ENCODE measurements at regions not wholly inside any gene's neighbourhood (a gene's known extent, or its start where the extent isn't known, plus 50 kb on each side); places are given as distances from the start of the nearest gene placed in this dataset.

DNA sequence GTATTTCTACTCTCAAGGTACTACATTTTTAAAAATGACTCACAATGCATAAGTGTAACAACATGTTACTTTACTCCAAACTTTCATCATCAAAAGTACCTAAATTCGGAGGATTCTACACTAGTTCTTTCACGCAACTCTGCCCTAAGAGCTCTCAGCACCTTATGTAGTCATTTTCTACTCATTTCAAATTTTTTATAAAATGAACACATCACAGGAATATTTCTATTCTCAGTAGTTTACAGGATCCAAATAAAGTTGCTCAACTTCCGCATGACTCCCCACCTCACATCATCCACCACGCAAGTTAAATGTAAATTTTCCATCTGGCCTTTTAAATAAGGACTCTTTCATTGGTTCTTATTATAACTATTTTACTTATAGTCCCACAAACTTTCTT is 344.9 kb upstream of the MANEA start:
- DNase-seq (ENCODE audit: low spot score in 2 of 2) = no peak
- no peak for FAIRE-seq

DNA sequence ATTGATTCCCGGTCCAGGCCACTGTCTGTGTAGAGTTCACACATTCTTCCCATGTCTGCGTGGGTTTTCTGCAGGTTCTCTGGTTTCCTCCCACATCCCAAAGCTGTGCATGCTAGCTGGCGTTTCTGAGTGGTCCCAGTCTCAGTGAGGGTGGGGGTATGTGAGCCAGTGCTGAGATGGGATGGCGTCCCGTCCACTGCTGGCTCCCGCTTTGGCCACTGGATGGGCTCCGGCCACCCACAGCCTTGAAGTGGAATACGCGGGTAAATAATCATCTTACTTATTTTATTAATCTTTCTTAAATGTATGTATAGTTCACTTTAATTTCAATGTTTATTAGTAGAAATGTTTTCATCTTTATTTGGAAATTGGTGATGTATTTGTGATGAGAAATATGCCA is 343.5 kb upstream of the MANEA start:
- FAIRE-seq (no peak), DNase-seq (ENCODE audit: low spot score in 2 of 2) (no peak)

DNA sequence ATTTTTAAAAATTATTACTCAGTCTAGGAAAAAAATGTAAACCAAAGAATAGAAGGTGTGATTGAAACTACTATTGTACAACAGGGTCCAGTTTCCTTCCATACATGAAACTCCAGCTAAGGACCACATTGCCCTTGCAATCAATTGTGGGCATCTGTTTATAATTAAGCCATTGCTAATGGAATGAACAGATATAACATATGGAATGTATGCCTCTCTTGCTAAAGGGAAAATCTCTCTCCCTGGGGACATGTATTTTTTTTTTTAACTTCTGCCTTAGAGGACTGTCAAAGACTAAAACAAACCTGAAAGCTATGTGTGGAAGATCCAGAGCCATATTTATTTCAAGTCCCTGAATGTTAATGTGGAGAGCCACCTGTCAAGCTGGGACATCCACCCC is 336.8 kb upstream of the MANEA start:
- no peak for DNase-seq (ENCODE audit: low spot score in 2 of 2)
- FAIRE-seq = no peak

DNA sequence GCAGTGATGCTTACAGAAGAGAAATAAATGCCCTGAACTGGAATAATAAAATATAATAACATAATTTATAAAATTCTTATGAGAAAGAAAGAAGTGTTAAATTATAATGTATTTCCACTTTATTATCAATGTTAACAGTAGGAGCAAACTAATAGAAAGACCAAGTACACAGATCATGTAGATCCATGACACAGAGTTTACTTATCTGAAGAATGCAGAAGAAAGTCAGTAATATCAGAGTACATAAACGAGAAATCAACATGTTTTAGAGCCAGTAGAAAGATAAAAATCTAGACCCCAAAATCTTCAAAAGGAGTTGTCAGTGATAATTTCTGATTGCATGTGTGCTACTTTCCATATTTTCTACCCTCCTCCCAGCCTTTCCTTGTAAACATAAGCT is 334.8 kb upstream of the MANEA start:
- DNase-seq (ENCODE audit: low spot score in 2 of 2) (no peak), FAIRE-seq (no peak)

DNA sequence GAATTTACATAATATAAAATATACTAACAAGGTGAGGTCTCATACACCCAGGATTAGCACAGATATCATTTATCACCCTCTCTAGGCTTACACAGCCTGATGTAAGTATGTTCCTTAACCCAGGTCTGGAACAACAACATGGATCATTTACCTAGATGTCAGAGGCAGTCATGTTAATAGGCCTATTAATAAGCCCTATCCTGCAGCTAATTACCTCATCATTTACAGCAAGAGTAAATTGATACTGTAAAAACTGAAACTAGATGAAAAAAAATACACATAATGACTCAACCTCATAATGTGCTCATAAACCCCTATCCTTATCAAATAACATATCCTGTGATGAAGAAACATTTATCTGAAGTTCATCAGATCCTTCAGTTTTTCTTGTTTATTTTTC is 334.3 kb upstream of the MANEA start:
- FAIRE-seq = no peak
- no peak for DNase-seq (ENCODE audit: low spot score in 2 of 2)

DNA sequence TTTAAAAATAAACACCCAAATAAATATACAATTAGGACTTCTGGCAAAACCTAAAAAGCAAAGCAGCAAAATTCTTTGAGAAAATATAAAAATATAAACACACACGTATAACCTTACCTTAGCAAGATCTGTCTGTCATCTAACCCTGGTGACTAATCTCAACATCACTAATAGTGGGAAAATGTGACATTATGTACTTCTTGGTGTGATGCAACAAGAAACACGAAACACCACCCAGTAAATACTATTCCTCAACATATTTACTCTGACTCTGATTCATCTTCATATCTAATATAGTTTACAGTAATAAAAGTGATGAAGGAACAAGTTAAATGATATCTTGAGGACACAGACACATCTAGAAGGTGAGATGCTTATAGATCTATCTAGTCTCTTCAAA is 332.6 kb upstream of the MANEA start:
- no peak for FAIRE-seq
- no peak for DNase-seq (ENCODE audit: low spot score in 2 of 2)

DNA sequence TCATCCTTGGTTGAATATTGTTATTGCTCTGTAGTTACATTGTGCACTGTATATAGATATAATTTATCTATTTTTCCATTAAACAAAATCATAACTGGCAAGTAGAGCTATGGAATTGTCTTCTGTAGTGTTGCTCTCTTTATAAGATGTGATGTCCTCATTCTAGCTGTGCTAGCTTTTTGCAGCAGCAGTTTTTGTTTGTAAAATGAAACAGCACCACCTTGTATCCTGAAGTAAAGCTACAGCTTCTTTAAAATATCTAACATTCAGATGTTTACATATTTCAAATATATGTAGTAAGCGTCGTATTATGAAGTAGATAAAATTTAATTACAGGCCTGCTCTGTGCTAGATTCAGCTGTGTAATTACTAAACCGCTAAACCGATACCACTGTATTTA is 328.8 kb upstream of the MANEA start:
- FAIRE-seq (no peak), DNase-seq (ENCODE audit: low spot score in 2 of 2) (no peak)

DNA sequence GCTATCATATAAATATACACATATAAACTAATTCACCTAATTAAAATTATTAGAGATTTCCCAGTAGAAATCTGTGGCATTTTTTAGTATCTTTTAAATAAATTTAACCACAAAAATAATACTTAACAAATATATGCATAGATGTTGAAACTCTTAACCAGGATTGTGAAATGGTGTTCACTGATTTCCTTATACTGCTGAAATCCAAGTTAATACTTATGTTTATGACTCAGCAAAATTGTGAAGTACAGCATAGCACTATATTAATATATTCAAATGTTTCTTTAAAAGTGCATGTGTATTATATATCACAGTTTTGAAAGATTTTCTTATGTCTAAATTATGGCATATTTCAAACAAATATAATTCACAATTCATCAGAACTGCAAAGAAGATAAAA is 328.2 kb upstream of the MANEA start:
- DNase-seq (ENCODE audit: low spot score in 2 of 2) (no peak), FAIRE-seq (no peak)

DNA sequence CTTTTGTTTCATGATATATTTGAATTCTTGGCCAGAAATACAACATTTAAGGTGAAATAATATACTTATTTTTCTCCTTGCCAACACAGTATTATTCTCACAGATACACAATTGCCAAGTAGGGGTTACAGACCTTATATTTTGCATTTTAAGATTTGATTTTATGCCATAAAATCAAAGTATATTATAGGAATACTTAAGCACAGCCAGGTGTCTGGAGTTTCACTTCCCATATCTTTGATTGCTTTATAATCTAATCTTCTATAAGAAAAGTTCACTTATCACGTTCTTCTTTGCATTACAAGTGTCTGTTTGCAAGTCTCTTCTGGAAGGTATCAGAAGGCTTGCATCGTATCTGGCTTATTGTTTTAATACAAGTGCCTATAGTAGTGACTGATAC is 327.7 kb upstream of the MANEA start:
- DNase-seq (ENCODE audit: low spot score in 2 of 2) = no peak
- FAIRE-seq = no peak

DNA sequence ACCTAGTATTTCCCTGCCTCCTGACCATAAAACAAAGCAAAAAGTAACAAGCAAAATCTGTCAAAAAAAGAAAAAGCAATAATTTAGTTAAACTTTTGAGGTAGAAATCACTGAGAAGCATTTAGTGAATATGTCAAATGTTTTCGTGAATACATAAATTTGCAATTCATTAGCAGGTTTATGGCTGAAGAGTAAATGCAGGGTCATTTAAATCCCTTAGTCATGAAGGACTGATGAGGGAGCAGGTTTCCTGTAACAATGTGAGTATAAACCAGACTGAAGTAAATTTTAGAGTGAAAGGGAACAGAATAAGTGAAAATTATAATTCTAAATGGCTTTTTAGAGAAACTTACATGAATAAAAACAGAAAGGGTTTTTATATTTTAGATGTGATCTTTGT is 313.5 kb upstream of the MANEA start:
- FAIRE-seq (no peak), DNase-seq (ENCODE audit: low spot score in 2 of 2) (no peak)

DNA sequence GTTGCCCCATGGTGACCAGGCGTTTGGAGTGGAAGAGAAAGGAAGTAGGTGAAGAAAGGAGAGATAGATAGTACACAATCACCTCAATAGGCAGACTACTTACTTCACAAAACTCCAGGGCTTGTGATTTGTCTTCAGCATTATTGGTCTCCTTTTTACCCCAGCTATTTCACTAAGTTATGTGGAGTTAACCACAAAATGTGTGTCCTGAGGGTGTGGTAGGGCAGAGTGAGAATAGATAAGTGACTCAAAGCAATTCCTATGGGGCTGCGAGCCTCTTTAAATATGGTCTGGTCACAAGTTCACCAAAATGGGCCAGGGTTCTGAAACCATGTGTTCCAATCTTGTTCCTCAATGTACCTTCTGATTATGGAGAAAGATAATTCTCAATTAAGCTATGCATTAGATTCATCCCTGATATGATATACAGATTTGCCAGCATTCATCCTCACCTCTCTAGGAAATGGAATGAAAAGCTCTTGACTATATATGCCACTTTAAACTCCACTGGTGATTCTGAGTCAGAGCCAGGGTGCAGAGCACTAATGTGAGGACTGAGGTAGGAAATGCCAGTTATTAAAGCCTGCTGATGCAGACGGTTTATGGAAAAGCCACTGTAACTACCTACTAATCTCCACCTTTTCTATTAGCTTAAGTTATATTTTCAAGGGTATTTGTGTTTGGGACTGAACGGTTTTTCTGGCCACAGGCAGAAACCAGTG is 310.6 kb upstream of the MANEA start:
- DNase-seq (ENCODE audit: low spot score in 2 of 2) = no peak
- no peak for FAIRE-seq

DNA sequence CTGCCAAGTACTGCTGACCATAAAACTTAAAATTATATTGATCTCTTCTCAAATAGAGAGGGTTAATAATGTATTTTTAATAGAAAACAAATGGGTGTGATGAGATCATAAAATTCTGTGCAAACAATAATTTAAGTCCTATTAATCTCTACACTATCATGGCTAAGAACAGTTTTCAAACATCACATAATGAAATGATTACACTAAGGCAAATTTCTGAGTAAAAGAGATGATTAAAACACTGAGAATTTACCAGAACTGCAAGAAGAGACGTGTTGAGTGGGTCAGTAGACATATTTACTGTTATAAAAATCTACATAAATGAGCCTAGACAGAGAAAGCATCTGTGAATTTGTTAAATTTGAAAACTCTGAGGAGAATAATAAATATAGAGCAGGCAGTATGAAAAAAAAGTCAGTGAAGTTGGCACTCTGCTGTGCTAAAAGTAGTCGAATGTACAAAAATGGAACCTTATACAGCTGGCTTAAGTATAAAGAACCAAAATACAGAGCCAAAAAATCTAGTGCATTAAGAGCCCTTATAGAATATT is 302.6 kb upstream of the MANEA start:
- no peak for DNase-seq (ENCODE audit: low spot score in 2 of 2)
- no peak for FAIRE-seq

DNA sequence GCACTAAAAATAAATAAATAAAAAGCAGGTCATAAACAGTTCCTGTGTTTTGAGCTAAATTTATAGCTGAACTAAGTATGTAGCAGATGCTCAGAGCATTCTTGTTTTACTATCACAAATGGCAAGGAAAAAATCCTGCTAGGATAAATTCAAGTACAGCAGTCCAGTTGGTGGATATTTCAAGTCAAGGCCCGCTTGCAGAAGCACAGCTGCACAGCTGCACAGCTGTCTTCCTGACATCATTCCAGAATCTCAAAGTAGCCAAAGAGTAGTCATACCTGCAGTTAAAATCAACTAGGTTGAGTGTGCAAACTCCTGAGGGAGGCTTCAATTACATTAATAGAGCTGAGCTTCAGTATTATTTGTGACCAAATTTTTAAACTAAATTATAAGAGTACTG is 297.7 kb upstream of the MANEA start:
- FAIRE-seq (no peak), DNase-seq (ENCODE audit: low spot score in 2 of 2) (no peak)

DNA sequence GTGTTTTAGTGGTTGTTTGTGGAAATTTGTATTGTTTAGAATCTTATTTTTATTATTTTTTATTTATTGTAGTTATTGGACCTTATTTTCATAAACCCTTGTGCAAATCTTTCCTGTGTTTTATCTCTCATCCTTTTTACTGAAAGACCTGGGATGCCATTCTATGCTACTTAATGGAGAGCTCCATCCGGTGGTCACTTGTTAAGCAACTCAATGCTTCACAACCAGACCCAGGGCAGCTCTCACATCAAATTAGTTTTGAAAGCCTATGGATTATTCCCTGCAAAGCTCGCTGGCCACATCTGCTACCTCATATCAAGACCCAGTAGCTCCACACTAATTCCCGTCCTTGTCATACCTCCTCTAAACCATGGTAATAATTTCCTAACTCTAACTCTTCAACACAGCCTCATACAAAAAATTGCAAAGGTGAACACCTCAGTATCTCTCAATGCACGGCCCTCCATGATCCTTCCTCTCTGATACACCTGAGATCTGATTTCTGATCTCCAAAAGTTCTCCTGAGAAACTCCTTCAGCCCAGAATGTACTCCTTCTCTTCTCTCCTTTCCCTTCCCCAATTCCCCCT is 296.6 kb upstream of the MANEA start:
- DNase-seq (ENCODE audit: low spot score in 2 of 2) (no peak), FAIRE-seq (no peak)

DNA sequence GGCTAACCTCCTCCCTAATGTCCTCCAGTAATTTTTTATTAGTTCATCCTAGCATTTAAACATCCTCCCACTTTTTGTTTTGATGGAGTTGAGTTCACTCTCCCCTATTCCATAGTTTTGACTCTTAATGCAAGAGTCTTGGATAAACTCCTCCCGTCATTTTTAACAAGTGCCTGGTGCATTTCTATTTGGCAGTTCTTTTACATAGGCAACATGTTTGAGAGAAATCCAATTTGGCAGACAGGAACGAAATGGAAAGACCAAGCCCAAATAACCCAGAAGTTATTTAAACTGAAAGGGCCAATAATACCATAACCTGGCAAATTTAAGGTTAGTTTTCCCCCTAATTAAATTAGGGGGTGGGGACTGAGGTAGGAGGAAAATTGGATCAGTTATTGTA is 291.5 kb upstream of the MANEA start:
- FAIRE-seq (no peak), DNase-seq (ENCODE audit: low spot score in 2 of 2) (no peak)

DNA sequence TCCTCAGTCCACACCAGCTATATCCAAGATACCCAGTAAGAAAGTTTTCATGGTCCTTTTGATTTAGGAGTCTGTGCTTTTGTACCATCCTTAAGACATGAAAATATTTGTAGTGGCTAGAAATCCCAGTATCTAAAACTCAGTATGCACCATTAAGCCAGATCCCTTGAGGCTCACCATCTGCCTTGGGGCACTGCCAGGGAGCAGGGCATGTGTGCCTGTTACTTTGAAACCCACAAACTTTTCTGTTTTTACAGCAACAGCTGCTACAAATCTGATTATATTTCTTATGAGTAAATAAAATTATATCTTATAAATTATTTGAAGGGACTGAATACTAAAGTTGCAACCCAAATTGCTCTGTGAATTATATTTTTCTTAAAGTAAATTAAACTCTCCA is 290.5 kb upstream of the MANEA start:
- no peak for DNase-seq (ENCODE audit: low spot score in 2 of 2)
- no peak for FAIRE-seq

DNA sequence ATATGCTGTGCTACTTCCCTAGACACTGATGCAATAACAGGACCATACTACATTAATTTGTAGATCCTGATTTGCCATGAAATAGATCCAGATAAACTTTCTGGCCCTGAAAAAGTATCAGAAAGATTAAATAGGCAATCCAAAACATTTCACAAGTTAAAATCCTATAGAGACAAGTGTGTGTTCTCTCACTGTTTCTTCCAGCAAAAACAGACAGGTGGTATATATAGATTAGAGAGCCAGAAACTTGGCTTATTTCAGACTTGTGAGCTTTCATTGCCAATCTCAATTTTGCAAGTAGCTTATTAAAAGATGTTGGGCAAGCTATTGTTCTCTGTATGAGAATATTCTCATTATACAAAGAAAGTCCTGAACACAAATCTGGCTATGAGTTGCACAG is 289.1 kb upstream of the MANEA start:
- FAIRE-seq (no peak), DNase-seq (ENCODE audit: low spot score in 2 of 2) (no peak)

DNA sequence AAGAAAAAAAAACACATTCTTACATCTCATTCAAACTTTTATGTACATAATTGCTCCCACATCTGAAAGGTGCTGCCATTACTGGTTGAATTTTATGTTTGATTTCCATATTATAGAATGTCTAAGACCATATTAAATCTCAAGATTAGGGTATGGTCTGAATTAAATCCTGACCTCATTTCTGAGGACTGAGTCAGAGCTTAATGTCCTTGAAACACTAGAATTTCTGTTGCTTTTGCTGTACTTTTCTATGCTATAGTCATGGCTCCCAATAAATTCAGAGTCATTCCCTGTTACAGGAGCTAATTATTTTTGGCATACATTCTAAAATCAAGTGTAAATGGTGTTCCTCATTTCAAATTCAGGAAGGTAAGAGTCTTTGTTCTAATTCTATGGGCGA is 285.3 kb upstream of the MANEA start:
- no peak for DNase-seq (ENCODE audit: low spot score in 2 of 2)
- FAIRE-seq = no peak

DNA sequence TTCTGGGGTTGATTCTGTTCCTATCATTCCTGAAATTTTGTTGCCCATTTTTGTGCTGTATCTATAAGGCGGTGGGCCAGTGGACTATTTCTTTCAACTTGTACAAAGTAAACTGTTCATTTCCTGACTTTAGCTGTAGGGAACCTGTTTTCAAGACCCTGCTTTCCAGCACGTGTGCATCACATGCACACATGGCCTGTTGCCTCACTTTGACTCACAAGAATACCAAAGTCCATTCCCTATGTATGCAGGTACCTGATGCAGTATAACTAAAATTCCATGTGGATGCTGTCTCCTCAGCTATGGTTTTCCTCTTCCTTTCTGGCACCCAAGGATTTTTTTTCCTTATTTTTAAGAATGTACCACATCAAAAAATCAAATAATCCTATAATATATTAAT is 284.1 kb upstream of the MANEA start:
- DNase-seq (ENCODE audit: low spot score in 2 of 2) (no peak), FAIRE-seq (no peak)

DNA sequence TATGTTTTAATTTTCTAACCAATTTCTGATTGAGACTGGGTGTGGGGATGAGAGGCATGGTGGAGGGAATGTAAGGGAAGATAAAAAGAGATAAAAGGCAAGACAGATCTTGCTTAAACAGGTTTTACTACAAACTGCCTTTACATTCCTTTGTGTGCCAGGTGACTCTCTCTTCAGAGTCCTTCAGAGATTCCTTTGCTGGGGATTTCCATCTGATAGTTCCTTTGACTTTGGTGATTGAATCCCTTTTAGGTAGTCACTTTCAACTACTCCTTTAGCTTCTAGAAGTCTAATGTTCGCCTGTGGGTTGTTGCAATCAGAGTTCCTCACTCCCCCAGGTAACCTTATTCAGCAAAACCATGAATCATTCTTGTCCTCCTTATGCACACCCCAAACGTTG is 283.3 kb upstream of the MANEA start:
- DNase-seq (ENCODE audit: low spot score in 2 of 2) (no peak), FAIRE-seq (no peak)

DNA sequence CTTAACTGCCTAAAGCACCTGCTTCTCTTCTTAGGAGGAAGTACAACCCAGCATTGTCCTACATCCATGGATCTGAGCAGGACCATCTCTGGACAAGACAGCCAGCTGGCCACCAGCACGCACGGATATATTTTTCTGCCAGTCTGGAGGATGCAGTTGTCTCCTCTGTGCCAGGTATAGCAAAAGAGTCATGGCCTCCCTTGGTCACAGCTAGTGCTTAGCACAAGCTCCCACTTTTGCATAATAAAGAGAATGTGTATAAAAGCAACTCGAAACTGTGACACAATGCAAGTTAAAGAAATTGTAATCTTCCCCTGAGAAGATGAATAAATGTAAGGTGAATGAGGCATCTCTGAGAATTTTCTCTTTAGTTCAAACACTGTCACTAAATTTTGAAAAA is 267.8 kb upstream of the MANEA start:
- DNase-seq (ENCODE audit: low spot score in 2 of 2) (no peak), FAIRE-seq (no peak)

DNA sequence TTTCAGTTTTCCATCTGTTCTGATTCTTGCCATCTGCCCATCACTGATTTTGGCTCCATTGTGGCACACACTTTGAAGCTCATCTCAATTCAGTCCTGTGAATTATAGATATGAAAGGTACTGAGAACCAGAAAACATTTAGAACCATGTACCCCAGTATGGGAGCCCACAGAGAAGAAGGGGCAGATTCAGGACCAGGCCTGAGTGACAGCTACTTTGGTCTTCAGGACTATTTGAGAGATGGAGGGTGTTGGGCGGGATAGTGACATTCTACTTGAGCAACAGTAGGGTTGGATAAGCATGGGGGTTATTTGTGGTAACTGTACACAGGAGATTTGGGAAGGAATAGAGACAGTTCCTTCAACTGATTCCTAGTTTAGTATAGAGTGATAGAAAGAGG is 259.2 kb upstream of the MANEA start:
- DNase-seq (ENCODE audit: low spot score in 2 of 2) (no peak), FAIRE-seq (no peak)

DNA sequence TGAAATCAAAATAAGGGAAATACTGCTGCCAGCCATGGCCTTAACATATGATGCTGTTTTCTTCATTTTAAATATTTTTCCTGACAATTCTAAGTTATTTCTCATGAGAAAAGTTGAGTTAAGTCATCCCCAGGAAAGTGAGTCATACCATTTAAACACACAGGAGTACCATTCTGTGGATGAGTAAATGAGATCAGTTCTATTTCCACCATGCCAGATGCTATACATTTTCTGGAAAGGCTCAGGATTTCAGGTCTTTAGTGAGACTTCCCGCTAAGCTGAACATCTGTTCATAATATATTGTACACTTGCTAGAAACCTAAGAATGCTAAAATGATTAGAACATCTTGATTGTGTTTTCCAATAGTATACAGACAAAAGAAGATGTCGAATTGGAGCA is 256.2 kb upstream of the MANEA start:
- FAIRE-seq (no peak), DNase-seq (ENCODE audit: low spot score in 2 of 2) (no peak)

Data from frontal cortex (tissue), 3 donors.